Ovary (tissue), 3 donors: ENCODE measurements at regions not wholly inside any gene's neighbourhood (a gene's known extent, or its start where the extent isn't known, plus 50 kb on each side); places are given as distances from the start of the nearest gene placed in this dataset.

Experiments
- CTCF ChIP-seq, 3 donors: fragments of 450-650 bp in 2 of 3; fragments of 200-600 bp in 1 of 3; IDR thresholded peaks; one replicate each; pipeline versions ENCODE4 v1.5.1 to v1.8.0; 2016 to 2022; ENCODE audit warnings: antibody characterized with exemption in 3 of 3, mild to moderate bottlenecking in 1 of 3
- POLR2A ChIP-seq: fragments of 450-650 bp; IDR thresholded peaks from one replicate; pipeline ENCODE4 v1.6.1; 2017; ENCODE audit warnings: antibody characterized with exemption, mild to moderate bottlenecking, moderate library complexity
- donor health status: DM: no; HTN: no; CAD: no.

DNA sequence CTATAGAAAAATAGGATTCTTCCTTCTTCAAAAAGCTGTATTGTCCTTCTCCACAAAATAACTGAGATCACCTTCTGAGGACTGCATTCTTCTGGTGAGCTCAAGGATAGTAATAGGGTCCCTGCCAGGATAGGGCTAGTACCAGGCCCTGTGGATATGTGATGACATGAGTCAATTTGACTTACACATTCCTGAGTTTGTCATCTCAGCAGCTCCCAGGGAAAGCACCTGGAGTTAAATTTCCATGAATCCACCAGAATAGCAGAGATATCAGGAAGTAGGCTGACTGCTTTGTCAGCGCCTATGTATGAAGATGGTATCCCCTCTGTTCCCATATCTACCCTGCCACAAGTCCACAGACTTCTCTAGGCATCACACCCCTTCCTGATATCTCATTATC, 225.8 kb downstream of the PMP22 start:
- TF ChIP-seq CTCF (IDR thresholded peaks at IDR 0.05) (no peak), POLR2A (no peak)
